Suprapubic skin (tissue), 3 donors: ENCODE measurements at regions not wholly inside any gene's neighbourhood (a gene's known extent, or its start where the extent isn't known, plus 50 kb on each side); places are given as distances from the start of the nearest gene placed in this dataset.

ENCODE experiments used
- CTCF ChIP-seq, 2 donors: fragments of 200-600 bp in 1 of 2; fragments of 450-650 bp in 1 of 2; sonication (generic) in 1 of 2; IDR thresholded peaks; one replicate each; pipeline ENCODE4 v1.5.1; 2016 to 2019; ENCODE audit warnings: antibody characterized with exemption in 2 of 2, mild to moderate bottlenecking in 1 of 2, moderate library complexity in 1 of 2
- EP300 ChIP-seq: sonication (generic); formaldehyde crosslinking; IDR thresholded peaks from one replicate; pipeline ENCODE4 v1.6.1; 2017; ENCODE audit warnings: antibody characterized with exemption

DNA sequence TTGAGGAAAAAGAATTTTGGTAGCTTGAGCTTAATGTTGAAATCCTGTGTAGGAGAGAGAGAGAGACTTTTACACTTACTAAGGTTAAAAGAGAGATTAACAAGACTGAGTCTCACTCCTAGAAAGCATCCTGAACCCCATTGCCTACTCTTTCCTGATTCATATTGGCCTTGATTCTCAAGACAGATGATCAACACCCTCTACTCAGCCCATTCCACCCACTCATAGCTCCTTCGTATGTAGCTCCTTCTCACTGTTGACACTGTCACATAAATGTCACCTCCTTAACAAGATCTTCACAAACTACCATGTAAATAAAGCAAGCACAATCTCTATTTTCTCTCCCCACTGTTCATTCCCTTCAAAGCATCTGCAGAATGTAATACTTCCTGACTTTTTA, 574.6 kb upstream of the LMCD1 start:
- TF ChIP-seq EP300 (no peak), CTCF (IDR thresholded peaks at IDR 0.05) (no peak)
